ENCODE measurements at regions not wholly inside any gene's neighbourhood (a gene's known extent, or its start where the extent isn't known, plus 50 kb on each side); places are given as distances from the start of the nearest gene placed in this dataset.

DNA sequence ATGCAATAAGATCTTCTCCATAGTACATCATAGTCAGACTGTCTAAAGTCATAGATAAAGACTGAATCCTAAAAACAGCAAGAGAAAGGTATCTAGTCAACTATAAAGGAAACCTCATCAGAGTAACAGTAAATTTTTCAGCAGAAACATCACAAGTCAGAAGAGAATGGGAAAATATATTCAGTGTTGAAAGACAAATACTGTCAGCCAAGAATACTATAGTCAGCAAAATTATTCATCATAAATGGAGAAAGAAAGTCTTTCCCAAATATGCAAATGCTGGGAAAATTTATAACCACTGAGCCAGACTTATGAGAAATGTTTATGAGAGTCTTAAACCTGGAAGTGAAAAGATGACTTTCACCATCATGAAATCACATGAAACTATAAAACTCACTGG, 136.7 kb downstream of the KDR start:
- Histone ChIP-seq H3K4me3 (no peak overlapping the region), H3K79me2 (ENCODE audit: low read depth) (no peaks in the 10 kb centered on the region), H4K20me1 (ENCODE audit: insufficient read depth) (no peaks in the 10 kb centered on the region), H3F3A (ENCODE audit: insufficient read depth, low read depth) (no peaks in the 10 kb centered on the region), H2AFZ (no peak overlapping the region), H3K27ac (no peak overlapping the region), H3K9me3 (ENCODE audit: insufficient read depth, low read depth) (peaks cover 5% of the 10 kb centered on the region), H3K4me1 (replicated peaks; ENCODE audit: insufficient read depth) (no peaks in the 10 kb centered on the region), H3K4me2 (no peak overlapping the region), H3K36me3 (ENCODE audit: low read depth) (no peaks in the 10 kb centered on the region), H3K27me3 (ENCODE audit: insufficient read depth, low read depth) (no peaks in the 10 kb centered on the region), H3K9me2 (ENCODE audit: insufficient read depth) (no peaks in the 10 kb centered on the region)
- POLR2A ChIA-PET (ENCODE audit: unreplicated experiment): no interaction called here
- intact Hi-C loops (cut with micrococcal nuclease; ENCODE audit: unreplicated experiment): no loop called here
- no peak for TF ChIP-seq EZH2 (IDR thresholded peaks at IDR 0.05; ENCODE audit: low read depth)
- TF ChIP-seq, protein P1, sequence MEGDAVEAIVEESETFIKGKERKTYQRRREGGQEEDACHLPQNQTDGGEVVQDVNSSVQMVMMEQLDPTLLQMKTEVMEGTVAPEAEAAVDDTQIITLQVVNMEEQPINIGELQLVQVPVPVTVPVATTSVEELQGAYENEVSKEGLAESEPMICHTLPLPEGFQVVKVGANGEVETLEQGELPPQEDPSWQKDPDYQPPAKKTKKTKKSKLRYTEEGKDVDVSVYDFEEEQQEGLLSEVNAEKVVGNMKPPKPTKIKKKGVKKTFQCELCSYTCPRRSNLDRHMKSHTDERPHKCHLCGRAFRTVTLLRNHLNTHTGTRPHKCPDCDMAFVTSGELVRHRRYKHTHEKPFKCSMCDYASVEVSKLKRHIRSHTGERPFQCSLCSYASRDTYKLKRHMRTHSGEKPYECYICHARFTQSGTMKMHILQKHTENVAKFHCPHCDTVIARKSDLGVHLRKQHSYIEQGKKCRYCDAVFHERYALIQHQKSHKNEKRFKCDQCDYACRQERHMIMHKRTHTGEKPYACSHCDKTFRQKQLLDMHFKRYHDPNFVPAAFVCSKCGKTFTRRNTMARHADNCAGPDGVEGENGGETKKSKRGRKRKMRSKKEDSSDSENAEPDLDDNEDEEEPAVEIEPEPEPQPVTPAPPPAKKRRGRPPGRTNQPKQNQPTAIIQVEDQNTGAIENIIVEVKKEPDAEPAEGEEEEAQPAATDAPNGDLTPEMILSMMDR (conservative IDR thresholded peaks at IDR 0.05): no peak
- CTCF ChIA-PET: no interaction called here
- DNase-seq: no peak
- no TSS peak for BruUV-seq (replicated peaks)

DNA sequence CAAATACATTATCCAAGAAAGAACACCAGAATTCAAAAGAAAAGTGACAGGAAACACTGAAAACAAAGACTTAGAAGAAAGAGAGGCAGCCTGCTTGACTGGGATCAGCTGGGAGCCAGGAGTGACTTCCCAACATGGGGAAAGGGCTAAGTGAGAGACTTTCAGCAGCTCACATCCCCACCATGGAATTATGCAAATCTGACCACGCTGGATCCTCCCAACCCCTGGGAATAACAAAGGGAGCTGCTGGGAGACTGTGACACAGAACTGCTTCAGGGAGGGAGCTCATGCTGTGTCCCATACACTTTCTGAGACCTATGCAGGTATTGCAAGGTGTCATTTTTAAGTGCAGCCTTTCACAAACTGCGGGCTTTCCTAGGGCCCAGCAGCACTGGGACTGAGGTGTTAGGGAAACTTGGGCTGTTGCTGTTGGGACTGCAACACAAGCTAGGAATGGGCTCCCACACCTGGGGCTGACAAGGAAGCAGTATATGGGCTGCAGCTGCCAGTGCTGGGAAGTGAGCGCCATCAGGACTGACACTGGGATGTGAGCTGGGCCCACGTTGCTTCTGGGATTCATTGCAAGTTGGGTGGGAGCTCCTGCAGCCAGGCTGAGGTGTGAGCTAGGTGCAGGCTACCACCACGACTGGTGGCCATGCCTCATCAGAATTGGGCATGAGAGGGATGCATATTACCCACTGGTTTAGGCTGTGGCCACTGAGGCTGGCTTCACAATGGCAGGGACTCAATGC, 139.1 kb downstream of the KDR start:
- POLR2A ChIA-PET (ENCODE audit: unreplicated experiment): no interaction called here

DNA sequence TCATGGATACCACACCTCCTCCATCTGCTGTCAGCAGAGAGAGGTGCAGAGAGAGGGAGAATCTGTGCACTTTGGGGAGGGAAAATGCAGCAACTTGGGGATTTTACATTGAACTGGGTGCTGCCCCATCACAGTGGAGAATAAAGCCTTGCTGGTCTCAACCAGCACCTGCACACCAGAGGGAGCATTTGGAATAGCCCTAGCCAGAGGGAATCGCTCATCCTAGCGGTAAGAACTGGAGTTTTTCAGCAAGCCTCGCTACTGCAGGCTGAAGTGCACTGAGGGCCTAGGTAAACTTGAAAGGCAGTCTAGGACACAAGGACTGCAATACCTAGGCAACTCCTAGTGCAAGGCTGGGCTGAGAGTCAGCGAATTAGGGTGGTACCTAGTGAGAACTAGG, 148.7 kb downstream of the KDR start:
- Histone ChIP-seq H3K4me3 (no peak overlapping the region), H3K4me1 (replicated peaks; ENCODE audit: insufficient read depth) (no peaks in the 10 kb centered on the region)
- POLR2A ChIA-PET (ENCODE audit: unreplicated experiment): no interaction called here

More for the DNA sequence above, 139.1 kb downstream of the KDR start:
- Histone ChIP-seq H4K20me1 (ENCODE audit: insufficient read depth) (no peaks in the 10 kb centered on the region), H3K79me2 (ENCODE audit: low read depth) (no peaks in the 10 kb centered on the region), H3K27me3 (ENCODE audit: insufficient read depth, low read depth) (no peaks in the 10 kb centered on the region), H3K9me3 (ENCODE audit: insufficient read depth, low read depth) (peaks cover 5% of the 10 kb centered on the region), H3K4me3 (no peak overlapping the region), H3K27ac (no peak overlapping the region), H2AFZ (no peak overlapping the region), H3K36me3 (ENCODE audit: low read depth) (no peaks in the 10 kb centered on the region), H3K9me2 (ENCODE audit: insufficient read depth) (no peaks in the 10 kb centered on the region), H3K4me1 (replicated peaks; ENCODE audit: insufficient read depth) (no peaks in the 10 kb centered on the region), H3K4me2 (no peak overlapping the region), H3F3A (ENCODE audit: insufficient read depth, low read depth) (no peaks in the 10 kb centered on the region)
- BruUV-seq (replicated peaks): no TSS peak
- intact Hi-C loops (cut with micrococcal nuclease; ENCODE audit: unreplicated experiment): no loop called here
- CTCF ChIA-PET: no interaction called here
- DNase-seq: no peak
- TF ChIP-seq EZH2 (IDR thresholded peaks at IDR 0.05; ENCODE audit: low read depth): no peak
- TF ChIP-seq, protein P1 (conservative IDR thresholded peaks at IDR 0.05): no peak

More for the DNA sequence above, 148.7 kb downstream of the KDR start:
- CTCF ChIA-PET: no interaction called here
- H3F3A ChIP-seq (ENCODE audit: insufficient read depth, low read depth): no peaks in the 10 kb centered on the region
- no TSS peak for BruUV-seq (replicated peaks)
- no peaks in the 10 kb centered on the region for H3K36me3 ChIP-seq (ENCODE audit: low read depth)
- no peak overlapping the region for H3K27ac ChIP-seq
- H3K79me2 ChIP-seq (ENCODE audit: low read depth): no peaks in the 10 kb centered on the region
- H3K4me2 ChIP-seq: no peak overlapping the region
- TF ChIP-seq, protein P1 (conservative IDR thresholded peaks at IDR 0.05): no peak
- no peak for TF ChIP-seq EZH2 (IDR thresholded peaks at IDR 0.05; ENCODE audit: low read depth)
- H4K20me1 ChIP-seq (ENCODE audit: insufficient read depth): no peaks in the 10 kb centered on the region
- intact Hi-C loops (cut with micrococcal nuclease; ENCODE audit: unreplicated experiment): loop anchor here (5.0 to 10.0 kb wide), 2 partner anchors 676 to 888 kb away; no protein-coding TSS in a partner anchor
- no peaks in the 10 kb centered on the region for H3K27me3 ChIP-seq (ENCODE audit: insufficient read depth, low read depth)
- no peaks in the 10 kb centered on the region for H3K9me3 ChIP-seq (ENCODE audit: insufficient read depth, low read depth)
- no peaks in the 10 kb centered on the region for H3K9me2 ChIP-seq (ENCODE audit: insufficient read depth)
- no peak overlapping the region for H2AFZ ChIP-seq
- no peak for DNase-seq

All from PC-9 (cell line).